Activated T-helper 1 cell treated with anti-CD3 and anti-CD28 coated beads, Interleukin-12 subunit alpha, Interleukin-12 subunit beta, Interleukin-2, Interleukin-4 antibody, amounts not matched to agents 30 ng/mL and 10 ng/mL and 1 ng/mL, durations not matched to agents 14 hours and 24 hours and 36 hours (primary cell): ENCODE measurements at regions not wholly inside any gene's neighbourhood (a gene's known extent, or its start where the extent isn't known, plus 50 kb on each side); places are given as distances from the start of the nearest gene placed in this dataset.

Experiments
- DNase-seq: peaks from one replicate; pipeline ENCODE4 v3.0.0; 2021; ENCODE audit warnings: low spot score
- H3K27ac Mint-ChIP-seq: one replicate; pipeline ENCODE4 v1.8.0; 2021; ENCODE audit warnings: mild to moderate bottlenecking, mixed read lengths
- H3K27me3 Mint-ChIP-seq: one replicate; pipeline ENCODE4 v1.8.0; 2022; ENCODE audit warnings: mild to moderate bottlenecking, moderate library complexity, mixed read lengths; ENCODE audit not compliant: insufficient read depth
- H3K36me3 Mint-ChIP-seq: one replicate; pipeline ENCODE4 v1.8.0; 2021; ENCODE audit warnings: low read depth, mixed read lengths
- H3K4me1 Mint-ChIP-seq: one replicate; pipeline ENCODE4 v1.8.0; 2021; ENCODE audit warnings: low read depth, mixed read lengths
- H3K4me3 Mint-ChIP-seq: one replicate; pipeline ENCODE4 v1.8.0; 2021; ENCODE audit warnings: mild to moderate bottlenecking, moderate library complexity, mixed read lengths
- H3K9me3 Mint-ChIP-seq: one replicate; pipeline ENCODE4 v1.8.0; 2021; ENCODE audit warnings: mixed read lengths
- intact Hi-C: fragments of 100-400 bp; cut with micrococcal nuclease; formaldehyde crosslinking; loops from one replicate; pipeline ENCODE4 v1.15.1; 2024

GRCh38 chr10:71144824-71145223 lies 67.5 kb upstream of the UNC5B start:
- Mint-ChIP-seq H3K9me3 (no peaks in the 10 kb centered on the region), H3K4me1 (no peaks in the 10 kb centered on the region), H3K4me3 (no peak overlapping the region), H3K27ac (no peak overlapping the region), H3K36me3 (no peaks in the 10 kb centered on the region), H3K27me3 (peaks cover 2% of the 10 kb centered on the region)
- no peak for DNase-seq
- intact Hi-C loops: no loop called here

DNA sequence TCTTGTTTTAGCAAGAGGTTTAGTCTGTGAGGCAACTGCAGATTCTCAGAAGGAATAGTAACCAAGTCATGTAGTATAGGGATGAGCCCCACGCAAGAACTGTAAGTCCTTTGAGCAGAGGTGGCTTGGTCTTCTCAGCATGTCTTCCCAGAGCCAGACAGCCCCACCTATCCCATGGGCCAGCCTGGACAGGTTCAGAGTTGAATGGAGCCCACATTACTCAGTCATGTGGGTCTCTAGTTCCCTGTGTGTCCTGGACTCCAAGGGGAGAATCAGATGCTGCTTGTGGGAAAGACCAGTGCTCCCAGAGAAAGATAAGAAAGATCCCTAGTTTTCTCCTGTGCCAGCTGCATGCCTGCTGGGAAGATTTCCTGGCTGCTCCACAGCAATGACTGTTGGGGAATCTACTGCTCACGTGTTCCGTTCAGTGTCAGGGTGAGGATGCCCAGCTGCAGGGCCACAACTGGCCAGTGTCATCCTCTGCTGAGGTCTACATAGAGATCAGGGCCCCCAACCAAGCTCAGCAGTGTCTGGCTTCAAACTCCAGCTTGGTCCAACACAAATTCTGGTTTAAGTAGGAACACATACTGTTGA lies 66.9 kb upstream of the UNC5B start:
- intact Hi-C loops: no loop called here

GRCh38 chr10:71150796-71151195 lies 61.6 kb upstream of the UNC5B start:
- intact Hi-C loops: no loop called here
- H3K4me1 Mint-ChIP-seq: no peaks in the 10 kb centered on the region
- H3K27ac Mint-ChIP-seq: no peak overlapping the region
- no peak for DNase-seq
- H3K36me3 Mint-ChIP-seq: no peaks in the 10 kb centered on the region
- no peak overlapping the region for H3K4me3 Mint-ChIP-seq
- H3K27me3 Mint-ChIP-seq: peaks cover 1% of the 10 kb centered on the region
- H3K9me3 Mint-ChIP-seq: no peaks in the 10 kb centered on the region

More for the DNA sequence above, 66.9 kb upstream of the UNC5B start:
- no peak overlapping the region for H3K4me3 Mint-ChIP-seq
- no peaks in the 10 kb centered on the region for H3K9me3 Mint-ChIP-seq
- H3K36me3 Mint-ChIP-seq: no peaks in the 10 kb centered on the region
- no peaks in the 10 kb centered on the region for H3K4me1 Mint-ChIP-seq
- no peak for DNase-seq
- no peak overlapping the region for H3K27ac Mint-ChIP-seq
- H3K27me3 Mint-ChIP-seq: peaks cover 2% of the 10 kb centered on the region

- no peak for DNase-seq
- H3K27me3 Mint-ChIP-seq: peaks cover 1% of the 10 kb centered on the region
- no peaks in the 10 kb centered on the region for H3K9me3 Mint-ChIP-seq
- no peak overlapping the region for H3K27ac Mint-ChIP-seq
- no peaks in the 10 kb centered on the region for H3K36me3 Mint-ChIP-seq
- intact Hi-C loops: no loop called here
- no peaks in the 10 kb centered on the region for H3K4me1 Mint-ChIP-seq
- H3K4me3 Mint-ChIP-seq: no peak overlapping the region
Measured at GRCh38 chr10:71152043-71152442, 60.3 kb upstream of the UNC5B start.

- Mint-ChIP-seq H3K27me3 (peaks cover 1% of the 10 kb centered on the region), H3K4me3 (no peak overlapping the region), H3K27ac (no peak overlapping the region), H3K4me1 (no peaks in the 10 kb centered on the region), H3K9me3 (no peaks in the 10 kb centered on the region), H3K36me3 (no peaks in the 10 kb centered on the region)
- intact Hi-C loops: no loop called here
- DNase-seq: no peak
Measured at GRCh38 chr10:71156436-71156835, 55.9 kb upstream of the UNC5B start.

- no peak overlapping the region for H3K4me3 Mint-ChIP-seq
- no peak overlapping the region for H3K27ac Mint-ChIP-seq
- H3K27me3 Mint-ChIP-seq: peaks cover 1% of the 10 kb centered on the region
- H3K36me3 Mint-ChIP-seq: no peaks in the 10 kb centered on the region
- no peak for DNase-seq
- intact Hi-C loops: no loop called here
- no peaks in the 10 kb centered on the region for H3K4me1 Mint-ChIP-seq
- no peaks in the 10 kb centered on the region for H3K9me3 Mint-ChIP-seq
Measured at GRCh38 chr10:71157435-71157834, 54.9 kb upstream of the UNC5B start.

DNA sequence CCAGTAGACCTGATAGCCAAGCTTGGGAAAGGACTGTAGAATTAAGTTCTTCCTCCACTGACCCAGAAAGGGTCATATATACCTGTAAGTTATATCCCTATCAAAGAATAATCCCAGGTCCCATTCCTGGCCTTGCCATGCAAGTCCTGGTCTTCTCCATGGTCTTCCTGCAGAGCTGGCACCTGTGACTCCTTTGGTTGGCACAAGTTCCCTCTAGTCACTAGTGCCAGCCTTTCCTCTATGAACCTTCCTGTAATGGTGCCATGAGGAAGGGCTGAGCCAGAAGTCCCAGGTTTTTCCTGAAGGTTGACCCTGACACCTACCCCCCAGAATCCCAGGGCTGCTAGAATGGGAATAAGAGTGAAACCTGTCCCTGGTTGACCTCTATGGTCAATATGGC lies 54.1 kb upstream of the UNC5B start:
- Mint-ChIP-seq H3K27ac (no peak overlapping the region), H3K4me3 (no peak overlapping the region), H3K4me1 (no peaks in the 10 kb centered on the region), H3K27me3 (peaks cover 1% of the 10 kb centered on the region), H3K9me3 (no peaks in the 10 kb centered on the region), H3K36me3 (no peaks in the 10 kb centered on the region)
- intact Hi-C loops: no loop called here
- no peak for DNase-seq

DNA sequence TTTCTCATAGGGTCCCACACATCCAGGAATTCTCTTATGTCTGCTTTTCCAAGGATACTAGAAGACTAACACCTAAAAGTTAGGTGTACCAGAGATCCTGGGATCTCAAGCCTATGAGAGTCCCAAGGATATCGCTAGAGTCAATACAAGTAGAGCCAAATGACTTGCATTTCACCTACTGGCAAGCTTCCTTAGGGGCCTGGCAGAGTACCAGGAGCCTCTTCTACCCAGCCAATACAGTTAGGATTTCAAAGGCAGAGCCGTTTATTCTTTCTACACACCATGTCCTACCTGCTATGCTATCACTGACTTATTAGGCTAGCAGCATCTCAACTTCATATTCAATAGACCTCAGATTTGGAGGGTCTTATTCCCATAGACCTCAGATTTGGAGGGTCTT lies 53.5 kb upstream of the UNC5B start:
- H3K4me1 Mint-ChIP-seq: no peaks in the 10 kb centered on the region
- DNase-seq: no peak
- H3K36me3 Mint-ChIP-seq: no peaks in the 10 kb centered on the region
- H3K9me3 Mint-ChIP-seq: no peaks in the 10 kb centered on the region
- no peak overlapping the region for H3K27ac Mint-ChIP-seq
- H3K27me3 Mint-ChIP-seq: no peaks in the 10 kb centered on the region
- intact Hi-C loops: no loop called here
- H3K4me3 Mint-ChIP-seq: no peak overlapping the region

DNA sequence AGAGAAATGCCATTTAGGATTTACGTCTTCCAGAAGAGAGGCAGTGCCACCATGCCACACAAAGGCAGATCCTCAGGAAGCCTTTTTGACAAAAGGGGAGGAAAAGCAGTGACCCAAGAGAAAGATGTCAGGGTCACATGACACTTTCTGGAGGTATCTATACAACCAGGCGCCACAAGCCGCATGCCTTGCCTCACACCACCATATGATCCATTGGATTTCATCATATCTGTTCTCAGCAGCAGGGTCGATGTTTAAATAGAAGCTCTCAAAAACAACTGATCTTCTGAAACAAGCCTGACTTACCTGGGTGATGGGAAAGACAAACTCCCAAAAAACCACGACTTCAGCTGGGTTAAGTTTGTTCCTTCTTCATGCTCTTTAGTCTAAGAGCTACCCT lies 52.5 kb upstream of the UNC5B start:
- no peak for DNase-seq
- no peaks in the 10 kb centered on the region for H3K4me1 Mint-ChIP-seq
- intact Hi-C loops: no loop called here
- no peaks in the 10 kb centered on the region for H3K36me3 Mint-ChIP-seq
- no peak overlapping the region for H3K4me3 Mint-ChIP-seq
- no peak overlapping the region for H3K27ac Mint-ChIP-seq
- H3K9me3 Mint-ChIP-seq: no peaks in the 10 kb centered on the region
- H3K27me3 Mint-ChIP-seq: no peaks in the 10 kb centered on the region

DNA sequence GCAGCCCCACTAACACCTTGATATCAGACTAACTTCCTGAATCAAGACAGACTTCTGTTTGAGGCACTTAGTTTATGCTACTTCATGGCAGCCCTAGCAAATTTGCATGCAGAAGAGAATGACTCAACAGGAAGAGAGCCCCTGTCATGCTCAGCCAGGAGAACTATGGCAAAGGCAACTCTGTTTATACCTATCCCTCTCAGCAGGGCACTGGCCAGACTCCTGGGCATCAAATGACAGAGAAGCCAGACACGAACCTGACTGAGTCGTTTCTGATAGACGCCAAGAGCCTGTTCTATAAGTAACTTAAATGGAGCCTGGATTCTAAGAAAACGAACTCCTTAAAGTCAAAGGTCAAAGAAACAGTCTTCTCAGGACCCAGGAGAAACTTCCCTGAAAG lies 50.9 kb upstream of the UNC5B start:
- Mint-ChIP-seq H3K9me3 (no peaks in the 10 kb centered on the region), H3K4me1 (no peaks in the 10 kb centered on the region), H3K4me3 (no peak overlapping the region), H3K27me3 (peaks cover 5% of the 10 kb centered on the region), H3K36me3 (no peaks in the 10 kb centered on the region), H3K27ac (no peak overlapping the region)
- intact Hi-C loops: no loop called here
- DNase-seq: no peak
